Suppressor macrophage treated with lipopolysaccharide for 4 hours (primary cell): ENCODE measurements at regions not wholly inside any gene's neighbourhood (a gene's known extent, or its start where the extent isn't known, plus 50 kb on each side); places are given as distances from the start of the nearest gene placed in this dataset.
"Not testable (repeated sequence)": the region's sequence is repeated elsewhere in the genome, so short reads cannot be mapped to it uniquely, and the experiment has no call there.

Experiments
- DNase-seq: peaks from one replicate; pipeline ENCODE4 v3.0.0-alpha.2; 2020

GRCh38 chr7:16318989-16319915 is 102.1 kb downstream of the CRPPA start:
- no peak for DNase-seq

- DNase-seq: no peak
These were observed 102.9 kb downstream of the CRPPA start for GRCh38 chr7:16318463-16318862.

- no peak for DNase-seq
These were observed 103.9 kb downstream of the CRPPA start for GRCh38 chr7:16317406-16317805.

GRCh38 chr7:16315280-16315679 is 106.1 kb downstream of the CRPPA start:
- DNase-seq: no peak

- no peak for DNase-seq
These were observed 112.2 kb downstream of the CRPPA start for GRCh38 chr7:16309129-16309528.

GRCh38 chr7:16301291-16301690 is 120.0 kb downstream of the CRPPA start:
- DNase-seq: no peak

- no peak for DNase-seq
These were observed 120.9 kb downstream of the CRPPA start for GRCh38 chr7:16300361-16300895.

- DNase-seq: no peak
These were observed 121.5 kb downstream of the CRPPA start for GRCh38 chr7:16299853-16300252.

GRCh38 chr7:16298221-16298620 is 123.1 kb downstream of the CRPPA start:
- no peak for DNase-seq

GRCh38 chr7:16295558-16295957 is 125.8 kb downstream of the CRPPA start:
- DNase-seq: no peak

GRCh38 chr7:16293669-16294425 is 127.5 kb downstream of the CRPPA start:
- no peak for DNase-seq

- no peak for DNase-seq
These were observed 136.8 kb downstream of the CRPPA start for GRCh38 chr7:16284581-16284980.

- DNase-seq: no peak
These were observed 143.1 kb downstream of the CRPPA start for GRCh38 chr7:16278167-16278787.

- DNase-seq: no peak
These were observed 149.2 kb downstream of the CRPPA start for GRCh38 chr7:16271990-16272665.

GRCh38 chr7:16271355-16271915 is 149.9 kb downstream of the CRPPA start:
- no peak for DNase-seq

- DNase-seq: no peak
These were observed 150.5 kb downstream of the CRPPA start for GRCh38 chr7:16270844-16271243.

GRCh38 chr7:16268821-16269768 is 152.2 kb downstream of the CRPPA start:
- no peak for DNase-seq

- DNase-seq: no peak
These were observed 153.2 kb downstream of the CRPPA start for GRCh38 chr7:16267953-16268820.

GRCh38 chr7:16266877-16267276 is 154.5 kb downstream of the CRPPA start:
- no peak for DNase-seq

- DNase-seq: not testable (repeated sequence)
These were observed 154.9 kb downstream of the CRPPA start for GRCh38 chr7:16266470-16266869.
